ENCODE measurements at regions not wholly inside any gene's neighbourhood (a gene's known extent, or its start where the extent isn't known, plus 50 kb on each side); places are given as distances from the start of the nearest gene placed in this dataset.

- TF ChIP-seq CTCF (IDR thresholded peaks at IDR 0.05) (no peak), POLR2A (IDR thresholded peaks at IDR 0.05) (no peak), EP300 (IDR thresholded peaks at IDR 0.05) (no peak), POLR2AphosphoS5 (IDR thresholded peaks at IDR 0.05) (no peak)
- peaks cover 0 to 29% (median 18%) of the 10 kb centered on the region in 4 donors for H3K4me1 ChIP-seq
- no peak for DNase-seq
- intact Hi-C loops (cut with DNase I) = no loop called here
- H3K4me3 ChIP-seq = no peak overlapping the region
- no peaks in the 10 kb centered on the region for H3K36me3 ChIP-seq
- no peaks in the 10 kb centered on the region for H3K9me3 ChIP-seq
- peak overlapping the region in 1 of 4 donors; percentile 41 for H3K27ac ChIP-seq
- H3K27me3 ChIP-seq = no peaks in the 10 kb centered on the region
These were observed 275.1 kb upstream of the PTGER4 start for GRCh38 chr5:40404613-40405012.

GRCh38 chr5:40402007-40402364 is 277.7 kb upstream of the PTGER4 start:
- H3K4me3 ChIP-seq = no peak overlapping the region
- no peaks in the 10 kb centered on the region for H3K36me3 ChIP-seq
- WGBS, 2 donors = 47 to 67% methylated on average over 1 of the region's 1 CpG
- no peak overlapping the region for H3K27ac ChIP-seq
- H3K27me3 ChIP-seq = no peaks in the 10 kb centered on the region
- no peaks in the 10 kb centered on the region for H3K9me3 ChIP-seq
- DNase-seq = no peak
- TF ChIP-seq POLR2AphosphoS5 (IDR thresholded peaks at IDR 0.05) = no peak
- TF ChIP-seq CTCF (IDR thresholded peaks at IDR 0.05) = no peak
- no peak for TF ChIP-seq POLR2A (IDR thresholded peaks at IDR 0.05)
- no peak for TF ChIP-seq EP300 (IDR thresholded peaks at IDR 0.05)
- intact Hi-C loops (cut with DNase I) = no loop called here
- H3K4me1 ChIP-seq = peaks cover 0 to 27% (median 16%) of the 10 kb centered on the region in 4 donors

GRCh38 chr5:40401284-40402006 is 278.3 kb upstream of the PTGER4 start:
- 73 to 84% methylated on average over 4 of the region's 4 CpGs for WGBS, 2 donors
- no peak overlapping the region for H3K4me3 ChIP-seq
- no peaks in the 10 kb centered on the region for H3K9me3 ChIP-seq
- H3K36me3 ChIP-seq = no peaks in the 10 kb centered on the region
- TF ChIP-seq CTCF (IDR thresholded peaks at IDR 0.05) (no peak), POLR2AphosphoS5 (IDR thresholded peaks at IDR 0.05) (no peak), POLR2A (IDR thresholded peaks at IDR 0.05) (no peak), EP300 (IDR thresholded peaks at IDR 0.05) (no peak)
- intact Hi-C loops (cut with DNase I) = no loop called here
- no peak overlapping the region for H3K27ac ChIP-seq
- DNase-seq = no peak
- no peaks in the 10 kb centered on the region for H3K27me3 ChIP-seq
- H3K4me1 ChIP-seq = peaks cover 0 to 22% (median 13%) of the 10 kb centered on the region in 4 donors

GRCh38 chr5:40400245-40400644 is 279.5 kb upstream of the PTGER4 start:
- Histone ChIP-seq H3K27ac (no peak overlapping the region), H3K4me3 (no peak overlapping the region), H3K4me1 (peaks cover 0 to 10% (median 3%) of the 10 kb centered on the region in 4 donors), H3K27me3 (no peaks in the 10 kb centered on the region), H3K36me3 (no peaks in the 10 kb centered on the region), H3K9me3 (no peaks in the 10 kb centered on the region)
- TF ChIP-seq CTCF (IDR thresholded peaks at IDR 0.05) (no peak), POLR2A (IDR thresholded peaks at IDR 0.05) (no peak), POLR2AphosphoS5 (IDR thresholded peaks at IDR 0.05) (no peak), EP300 (IDR thresholded peaks at IDR 0.05) (no peak)
- WGBS, 2 donors = 96 to 98% methylated on average over 1 of the region's 1 CpG
- no peak for DNase-seq
- intact Hi-C loops (cut with DNase I) = no loop called here

GRCh38 chr5:40399349-40399748 is 280.4 kb upstream of the PTGER4 start:
- Histone ChIP-seq H3K4me3 (no peak overlapping the region), H3K27me3 (no peaks in the 10 kb centered on the region), H3K9me3 (no peaks in the 10 kb centered on the region), H3K27ac (no peak overlapping the region), H3K4me1 (peaks cover 0 to 9% (median 7%) of the 10 kb centered on the region in 4 donors), H3K36me3 (no peaks in the 10 kb centered on the region)
- intact Hi-C loops (cut with DNase I) = no loop called here
- 95 to 97% methylated on average over 1 of the region's 1 CpG for WGBS, 2 donors
- no peak for DNase-seq
- TF ChIP-seq EP300 (IDR thresholded peaks at IDR 0.05) (no peak), POLR2AphosphoS5 (IDR thresholded peaks at IDR 0.05) (no peak), POLR2A (IDR thresholded peaks at IDR 0.05) (no peak)
